Renal cortical epithelial cell (primary cell): ENCODE measurements at regions not wholly inside any gene's neighbourhood (a gene's known extent, or its start where the extent isn't known, plus 50 kb on each side); places are given as distances from the start of the nearest gene placed in this dataset.
"Not testable (repeated sequence)": the region's sequence is repeated elsewhere in the genome, so short reads cannot be mapped to it uniquely, and the experiment has no call there.

ENCODE experiments used
- DNase-seq: peaks from one replicate; pipeline ENCODE4 v3.0.0-alpha.2; 2011; ENCODE audit warnings: low read depth

DNA sequence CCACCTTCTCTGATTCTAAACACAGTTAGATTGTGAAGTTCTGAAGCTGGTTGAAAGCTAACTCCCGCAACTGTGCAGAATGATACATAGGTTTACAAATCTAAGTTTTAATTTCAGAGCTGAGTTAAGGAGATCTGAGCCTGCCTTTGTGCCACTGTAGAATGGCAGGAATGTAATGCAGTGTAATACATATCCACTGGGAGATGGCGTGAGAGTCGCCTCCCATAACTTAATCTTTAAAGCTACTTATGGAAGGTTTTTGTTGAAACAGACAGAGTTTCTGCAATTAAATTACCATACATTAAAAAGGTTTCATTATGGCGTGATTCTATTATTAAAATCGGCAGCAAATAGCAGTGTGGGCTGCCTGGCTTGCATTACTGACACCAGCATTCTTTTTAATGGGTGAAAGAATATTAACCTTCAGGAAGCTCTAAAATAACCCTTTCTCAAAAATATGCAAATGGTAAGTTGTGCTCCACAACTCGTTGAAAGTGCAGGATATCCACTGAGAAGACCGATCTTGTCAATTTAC is 257.4 kb downstream of the OLFM4 start:
- no peak for DNase-seq

DNA sequence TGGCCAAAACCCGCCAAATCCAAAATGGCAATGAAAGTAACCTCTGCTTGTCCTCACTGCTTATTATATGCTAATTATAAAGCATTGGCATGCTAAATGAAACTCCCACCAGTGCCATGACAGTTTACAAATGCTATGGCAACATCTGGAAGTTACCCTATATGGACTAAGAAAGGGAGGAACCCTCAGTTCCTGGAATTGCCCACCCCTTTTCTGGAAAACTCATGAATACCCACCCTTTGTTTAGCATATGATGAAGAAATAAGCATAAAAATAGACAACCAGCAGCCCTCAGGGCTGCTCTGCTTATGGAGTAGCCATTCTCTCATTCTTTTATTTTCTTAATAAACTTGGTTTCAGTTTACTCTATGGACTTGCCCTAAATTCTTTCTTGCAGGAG is 269.8 kb downstream of the OLFM4 start:
- no peak for DNase-seq

DNA sequence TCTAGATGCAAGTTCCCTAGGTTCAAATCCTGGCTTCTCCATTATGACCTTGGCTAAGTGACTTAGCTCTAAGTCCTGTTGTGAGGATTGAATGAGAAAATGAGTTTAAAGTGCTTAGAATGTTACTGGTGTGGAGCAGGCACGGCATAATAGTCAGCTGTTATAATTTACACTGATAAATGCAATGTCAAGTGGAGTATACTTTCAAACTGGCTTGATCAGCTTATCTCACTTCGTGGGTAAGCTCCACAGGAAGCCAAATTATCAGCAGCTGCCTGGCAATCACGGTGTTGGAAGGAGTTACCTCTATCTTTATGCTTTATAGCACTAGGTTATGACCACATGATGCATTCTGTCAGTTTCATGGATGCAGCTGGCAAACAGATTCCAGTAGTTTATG is 272.8 kb downstream of the OLFM4 start:
- no peak for DNase-seq

DNA sequence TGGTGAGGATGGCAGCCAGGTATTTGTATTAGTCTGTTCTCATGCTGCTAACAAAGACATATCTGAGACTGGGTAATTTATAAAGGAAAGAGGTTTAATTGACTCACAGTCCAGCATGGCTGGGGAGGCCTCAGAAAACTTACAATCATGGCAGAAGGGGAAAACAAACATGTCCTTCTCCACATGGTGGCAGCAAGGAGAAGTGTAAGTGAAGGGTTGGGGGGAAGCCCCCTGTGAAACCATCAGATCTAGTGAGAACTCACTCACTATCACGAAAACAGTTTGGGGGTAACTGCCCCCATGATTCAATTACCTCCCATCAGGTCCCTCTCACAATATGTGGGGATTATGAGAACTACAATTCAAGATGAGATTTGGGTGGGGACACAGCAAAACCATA is 276.8 kb downstream of the OLFM4 start:
- not testable (repeated sequence) for DNase-seq

DNA sequence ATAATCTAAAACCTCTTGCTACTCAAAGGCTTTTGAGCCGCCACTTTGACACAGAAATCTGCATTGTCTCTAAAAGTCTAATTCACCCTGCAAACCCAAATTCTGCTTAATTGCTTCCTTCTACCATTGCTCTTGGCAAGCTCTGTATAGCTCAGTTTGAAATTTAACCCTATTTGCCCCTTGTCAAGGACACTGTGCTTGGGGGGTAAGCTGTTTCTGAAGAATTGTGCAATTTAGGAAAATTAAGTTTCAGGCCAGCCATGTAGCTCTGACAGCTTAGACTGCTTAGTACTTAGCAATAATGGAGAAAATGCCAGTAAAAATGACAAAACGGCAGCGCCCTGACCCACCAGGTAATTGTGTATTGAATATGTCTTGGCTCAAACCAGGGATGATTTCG is 282.2 kb downstream of the OLFM4 start:
- no peak for DNase-seq

DNA sequence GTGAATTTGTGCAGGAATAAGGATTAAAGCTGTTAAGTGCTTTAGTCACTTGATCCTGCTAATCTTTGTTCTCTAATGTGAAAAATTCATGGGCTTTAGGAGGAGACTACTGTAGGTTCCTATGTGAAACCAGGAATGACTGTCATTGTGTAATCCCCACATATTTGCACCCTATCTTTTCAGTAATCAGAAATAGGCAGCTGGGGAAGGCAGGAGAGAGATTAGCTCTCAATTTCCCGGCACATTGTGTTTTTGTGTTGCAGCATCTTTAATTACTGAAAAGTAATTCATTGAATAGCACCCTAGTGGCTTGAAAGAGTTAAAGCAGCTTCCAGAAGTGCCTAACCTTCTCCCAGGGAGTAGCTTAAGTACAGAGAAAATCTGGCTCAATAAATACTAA is 282.9 kb downstream of the OLFM4 start:
- DNase-seq: no peak

DNA sequence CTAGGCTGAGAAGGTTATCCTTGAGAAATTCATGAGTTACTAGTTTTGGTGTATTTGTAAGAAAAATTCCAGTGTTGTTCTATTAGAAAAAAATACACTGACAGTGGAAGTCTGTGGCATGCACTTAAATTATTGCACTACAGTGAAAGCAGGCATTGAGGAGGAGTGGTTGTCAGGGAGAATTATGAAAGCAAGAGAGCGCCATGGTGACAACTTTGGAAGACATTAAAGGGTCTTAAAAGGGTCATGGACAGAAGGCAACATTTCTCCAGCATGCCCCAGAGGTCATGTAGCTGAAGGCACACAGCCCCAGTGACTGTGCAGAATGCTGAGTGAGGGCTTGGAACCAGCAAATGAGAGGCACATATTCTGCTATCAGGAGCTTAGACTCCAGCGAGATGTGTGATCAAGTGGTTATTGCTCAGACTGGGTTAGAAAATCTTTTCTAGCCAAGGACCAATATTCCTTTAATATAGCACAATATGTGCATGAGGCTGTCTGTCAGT is 292.7 kb downstream of the OLFM4 start:
- DNase-seq: no peak

DNA sequence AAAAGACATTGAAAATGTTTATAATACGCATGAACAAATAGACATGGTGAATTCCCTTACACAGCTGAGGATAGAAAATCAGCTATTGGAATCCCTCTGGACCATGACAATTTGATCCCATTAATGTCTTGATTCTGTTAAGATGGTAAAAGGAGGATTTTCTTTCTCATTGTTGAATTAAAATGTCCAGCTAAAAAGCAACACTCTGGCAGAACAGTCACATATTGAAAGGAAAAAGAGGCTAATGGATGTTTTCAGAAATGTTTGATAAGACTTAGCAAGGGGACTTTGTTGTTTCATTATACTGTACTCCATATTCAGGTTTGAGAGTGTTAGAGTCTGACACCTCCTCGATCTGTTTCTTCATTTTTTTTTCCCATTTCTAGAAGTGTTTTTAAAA is 296.0 kb downstream of the OLFM4 start:
- DNase-seq: no peak

DNA sequence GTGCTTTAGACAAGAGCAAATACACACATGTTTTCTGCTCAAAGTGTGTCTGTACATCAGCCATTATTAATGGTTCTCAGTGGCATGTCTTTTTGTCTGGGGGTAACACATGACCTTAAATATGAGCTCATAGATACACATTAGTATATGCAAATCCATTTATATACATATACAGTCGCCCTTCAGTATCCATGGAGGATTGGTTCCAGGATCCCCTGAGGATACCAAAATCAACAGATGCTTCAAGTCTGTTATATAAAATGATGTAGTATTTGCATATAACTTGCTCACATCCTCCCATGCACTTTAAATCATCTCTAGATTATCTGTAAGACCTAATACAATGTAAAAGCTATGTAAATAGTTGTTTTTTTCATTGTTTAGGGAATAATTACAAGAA is 298.1 kb downstream of the OLFM4 start:
- no peak for DNase-seq

DNA sequence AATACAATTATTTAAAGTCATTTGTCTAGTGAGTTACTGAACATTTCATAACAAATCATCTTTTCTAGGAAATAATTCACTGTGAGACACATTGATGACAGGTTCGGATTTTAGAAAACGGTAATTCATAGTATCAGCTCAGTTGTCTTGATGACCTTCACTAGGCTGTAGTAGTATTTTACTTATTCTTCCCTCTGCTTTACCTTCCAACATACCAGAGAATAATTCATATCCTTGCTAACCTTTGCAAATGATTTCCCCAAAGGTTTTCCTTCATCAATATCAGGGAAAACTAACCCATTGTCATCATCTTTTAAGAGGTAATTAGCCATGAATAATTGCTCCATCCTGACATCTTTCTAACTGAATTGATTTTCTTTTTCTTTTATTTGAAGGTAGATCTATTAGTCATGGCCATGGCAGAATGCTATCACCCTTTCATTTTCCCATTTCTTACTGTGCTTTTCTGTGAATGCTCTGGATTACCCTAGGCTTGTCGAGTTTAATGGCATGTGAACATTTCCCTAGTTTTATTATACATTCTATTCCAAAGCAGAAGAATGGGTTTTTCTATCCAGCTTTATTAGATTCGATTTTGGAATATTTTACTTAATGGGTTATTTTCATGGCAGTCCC is 299.2 kb downstream of the OLFM4 start:
- DNase-seq: no peak

DNA sequence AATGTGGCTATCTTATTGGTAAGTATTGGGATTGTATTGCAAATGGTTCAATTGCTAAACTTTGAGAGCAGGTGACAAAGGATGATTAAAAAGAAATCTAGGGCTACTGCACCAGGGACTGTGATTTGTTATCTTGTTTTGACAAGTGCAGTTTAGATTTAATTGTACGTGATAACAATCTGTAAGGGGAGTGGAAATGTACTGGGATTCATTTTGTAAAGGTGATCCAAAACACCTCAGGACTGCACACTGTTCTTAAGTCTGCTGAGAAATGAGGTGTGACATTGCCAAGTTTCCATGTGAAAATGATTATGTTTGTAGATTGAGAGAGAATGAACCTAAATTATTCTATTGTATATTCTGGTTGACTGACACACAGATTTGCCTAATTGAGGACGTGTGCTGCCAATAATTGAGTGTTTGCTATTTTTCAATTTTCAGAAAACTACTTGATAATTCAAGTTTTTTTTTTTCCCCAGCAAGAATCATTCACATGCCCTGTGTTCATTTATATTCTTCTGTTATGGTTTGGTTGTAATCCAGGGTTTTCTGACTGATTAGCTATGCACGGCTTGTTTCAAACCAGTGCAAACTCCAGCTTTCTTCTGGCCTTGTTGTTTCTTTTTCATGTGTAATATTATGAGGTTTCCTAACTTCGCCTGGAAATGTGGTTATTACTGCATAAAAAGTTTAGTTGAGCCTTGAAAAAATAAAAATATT is 308.0 kb downstream of the OLFM4 start:
- no peak for DNase-seq

DNA sequence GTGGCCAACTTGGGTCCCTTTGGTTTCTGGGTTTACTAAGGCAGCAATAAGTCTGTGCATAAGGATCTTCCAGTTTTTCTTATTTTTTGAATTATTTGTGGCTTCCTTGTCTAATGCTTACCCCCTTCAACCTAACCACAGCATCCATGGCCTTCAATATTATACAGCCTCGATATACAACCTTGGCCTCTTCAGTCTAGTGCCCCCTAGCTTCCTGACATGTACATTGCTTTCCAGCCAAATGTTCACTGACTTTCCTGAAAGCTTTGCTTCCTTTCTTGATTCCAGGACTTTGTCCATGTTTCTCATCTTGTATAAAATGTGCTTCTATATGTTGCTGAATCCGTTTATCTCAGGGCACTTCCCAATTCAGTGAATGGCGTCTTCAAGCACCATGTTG is 310.1 kb downstream of the OLFM4 start:
- no peak for DNase-seq

DNA sequence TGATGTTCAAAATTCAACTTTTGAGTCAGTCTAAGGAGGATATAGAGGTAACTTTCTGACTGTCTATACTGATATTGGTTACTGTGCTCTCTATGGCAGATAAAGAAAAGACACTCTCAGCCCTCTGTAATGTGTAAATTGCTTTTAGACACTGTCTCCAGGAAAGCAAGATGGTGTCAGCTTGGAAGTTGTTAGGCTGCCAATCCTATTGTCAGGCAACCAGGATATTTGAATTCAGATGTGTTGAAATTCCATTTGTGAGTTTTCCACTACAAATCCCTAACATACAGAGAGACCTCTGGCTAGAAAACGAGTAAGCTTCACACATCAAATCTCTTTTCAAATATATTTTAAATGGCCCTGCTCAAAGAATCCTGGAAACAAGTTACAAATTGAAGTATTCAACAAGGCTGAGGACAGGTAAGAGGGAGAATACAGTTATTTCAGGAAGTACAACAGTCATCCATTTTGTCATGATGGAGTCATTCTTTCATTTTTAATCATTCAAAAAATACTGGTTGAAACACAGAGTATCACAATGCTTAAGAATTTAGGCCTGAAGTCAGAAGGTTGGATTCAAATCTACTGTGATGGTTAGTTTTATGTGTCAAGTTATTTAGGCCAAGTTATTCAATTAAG is 312.0 kb downstream of the OLFM4 start:
- DNase-seq: no peak

DNA sequence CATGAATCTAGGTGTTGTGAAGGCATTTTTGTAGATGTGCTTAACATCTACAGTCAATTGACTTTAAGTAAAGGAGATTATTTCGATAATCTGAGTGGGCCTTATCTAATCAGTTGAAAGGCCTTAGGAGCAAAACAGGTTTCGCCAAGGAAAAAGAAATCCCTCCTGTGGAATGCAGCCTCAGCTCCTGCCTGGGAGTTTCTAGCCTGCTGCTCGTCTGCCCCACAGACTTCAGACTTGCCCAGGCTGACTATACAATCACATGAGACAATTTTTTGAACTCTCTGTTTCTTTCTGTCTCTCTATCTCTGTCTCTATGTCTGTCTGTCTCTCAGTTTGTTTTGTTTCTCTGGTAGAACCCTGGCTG is 312.5 kb downstream of the OLFM4 start:
- no peak for DNase-seq

DNA sequence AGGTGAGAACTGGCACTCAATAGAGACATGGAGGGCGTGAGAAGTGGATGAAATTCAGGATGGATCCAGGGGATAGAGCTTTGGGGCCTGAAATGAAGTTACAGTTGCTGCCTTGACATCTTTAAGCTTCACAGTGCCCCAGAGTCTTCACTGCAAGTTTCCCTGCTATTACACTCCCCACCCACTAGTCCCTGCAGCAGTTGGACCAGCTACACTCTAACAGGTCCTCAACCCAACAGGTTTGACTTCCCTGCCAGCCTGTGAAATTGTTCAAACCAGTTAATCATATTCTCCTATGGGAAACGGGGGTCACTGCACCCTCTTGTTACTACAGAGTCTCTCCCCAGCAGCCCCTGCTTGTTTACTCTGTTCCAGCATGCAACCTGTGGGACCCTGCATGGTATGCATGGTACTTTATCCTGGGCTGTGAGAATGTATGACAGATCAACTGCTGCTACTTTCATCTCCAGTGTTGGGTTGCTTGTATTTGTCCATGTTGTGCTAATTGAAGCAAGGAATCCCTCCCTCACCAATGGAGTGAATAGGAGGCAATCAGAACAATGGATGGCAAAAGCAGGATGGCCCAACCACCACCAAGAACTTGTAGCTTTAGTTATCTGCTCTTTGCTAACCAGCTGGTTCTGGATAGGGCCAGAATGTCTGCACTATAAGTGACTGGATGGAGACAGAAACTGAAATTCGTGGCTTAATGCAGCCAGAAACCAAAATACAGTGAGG is 314.2 kb downstream of the OLFM4 start:
- no peak for DNase-seq

DNA sequence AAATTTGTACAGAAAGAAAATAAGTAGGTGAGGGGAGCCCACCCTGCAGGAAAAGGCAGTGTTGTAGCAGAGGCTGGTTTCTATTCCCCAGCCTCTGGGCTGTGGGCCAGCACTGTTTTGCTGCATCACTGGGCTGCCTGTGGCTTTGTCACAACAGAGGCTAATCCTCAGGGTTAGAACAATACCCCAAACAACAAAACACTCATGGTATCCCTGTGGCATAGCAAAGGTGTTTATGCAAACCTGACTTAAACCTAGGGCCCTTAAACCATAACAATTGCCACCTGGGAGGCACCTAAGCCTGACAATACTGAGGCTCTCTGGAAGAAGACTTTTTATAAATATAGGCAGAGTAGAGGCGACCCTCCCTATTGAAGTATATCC is 314.7 kb downstream of the OLFM4 start:
- DNase-seq: no peak

DNA sequence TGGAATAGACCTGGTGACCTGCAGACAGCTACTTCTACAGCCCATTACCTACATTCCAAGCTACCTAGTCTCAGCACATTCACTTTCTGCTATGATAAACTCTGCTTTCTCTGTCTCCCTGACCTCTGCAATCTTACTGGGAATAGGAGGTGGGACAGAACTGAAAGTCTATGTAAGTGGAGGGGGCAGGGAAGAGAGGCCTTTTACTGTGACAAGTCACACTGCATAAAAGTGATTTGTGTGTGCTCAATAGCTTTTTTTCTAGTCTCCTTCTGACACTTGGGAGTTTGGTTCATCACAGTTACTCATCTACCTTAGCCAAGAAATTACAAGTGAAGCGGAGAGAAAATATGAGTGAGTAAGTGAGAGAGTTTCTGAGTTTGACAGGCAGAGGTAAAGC is 322.4 kb downstream of the OLFM4 start:
- DNase-seq: no peak

DNA sequence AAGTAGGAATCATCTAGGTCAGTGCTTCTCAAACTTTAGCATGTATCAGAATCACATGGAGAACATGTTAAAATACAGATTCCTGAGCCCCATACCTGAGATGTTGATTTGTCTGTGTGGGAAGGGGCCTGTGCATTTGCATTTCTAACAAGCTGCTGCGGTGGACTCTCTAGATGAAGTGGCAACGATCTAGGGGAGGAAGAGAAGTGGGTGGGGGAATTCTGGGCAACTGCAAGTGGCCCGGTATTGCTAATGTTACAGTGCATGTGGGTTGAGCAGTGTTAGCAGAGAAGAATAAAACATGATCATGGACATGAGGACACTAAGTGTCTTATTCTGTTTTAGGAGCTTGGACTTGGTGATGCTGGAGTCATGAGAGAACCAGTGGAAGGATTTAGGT is 329.0 kb downstream of the OLFM4 start:
- no peak for DNase-seq

DNA sequence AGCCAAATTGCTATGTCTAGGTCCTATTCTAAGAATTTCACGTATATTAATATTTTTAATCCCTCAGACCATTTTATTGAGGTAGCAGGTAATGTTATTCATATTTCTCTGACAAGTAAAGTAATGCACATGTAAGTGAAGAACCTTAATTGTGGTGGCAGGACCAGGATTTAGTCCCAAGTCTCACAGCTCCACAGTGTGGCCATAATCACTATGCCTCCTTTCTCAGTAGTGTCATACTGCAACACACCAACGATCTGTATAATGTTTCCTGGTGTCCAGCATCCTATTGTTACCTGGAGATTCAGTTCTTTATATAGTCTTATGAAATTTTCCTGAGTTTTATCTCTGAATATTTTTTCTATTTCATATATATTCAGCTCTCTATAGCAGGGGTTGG is 340.3 kb downstream of the OLFM4 start:
- no peak for DNase-seq

DNA sequence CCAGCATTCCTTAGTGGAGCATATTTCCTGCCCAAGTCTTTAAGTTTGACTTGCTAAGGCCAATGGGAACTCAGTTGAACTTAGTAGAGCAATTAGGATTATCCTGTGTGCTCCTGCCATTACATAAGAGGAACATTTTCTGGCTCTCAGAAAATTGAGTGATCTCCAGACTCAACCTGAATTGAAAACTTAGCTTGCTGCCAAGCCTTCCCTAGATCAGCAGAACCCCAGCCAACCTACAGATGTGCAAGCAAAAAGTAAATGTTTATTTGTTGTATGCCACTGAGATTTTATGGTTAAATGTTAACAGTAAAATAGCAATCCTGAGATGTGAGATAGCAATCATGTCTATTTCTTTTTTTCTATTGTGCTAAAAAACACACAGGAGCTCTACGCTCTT is 350.9 kb downstream of the OLFM4 start:
- DNase-seq: no peak

DNA sequence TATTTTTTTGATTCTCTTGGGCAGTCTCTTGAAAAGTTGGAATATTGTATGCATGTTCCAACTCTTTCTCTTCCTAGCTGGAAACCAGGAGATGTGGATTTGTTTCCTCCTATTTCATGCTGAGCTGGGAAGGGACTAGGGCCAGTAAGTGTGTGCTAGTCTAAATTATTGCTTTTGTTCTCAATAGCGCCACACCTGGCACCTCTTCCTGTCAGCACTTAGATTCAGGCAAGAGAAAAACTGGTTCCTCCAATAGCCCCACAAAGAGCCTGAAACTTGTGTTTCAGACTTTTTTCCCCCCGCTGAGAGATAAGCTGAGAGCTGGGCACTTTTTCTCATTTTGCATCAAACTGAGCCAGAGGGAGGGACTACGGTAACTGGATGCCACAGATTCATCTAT is 353.4 kb downstream of the OLFM4 start:
- DNase-seq: no peak

DNA sequence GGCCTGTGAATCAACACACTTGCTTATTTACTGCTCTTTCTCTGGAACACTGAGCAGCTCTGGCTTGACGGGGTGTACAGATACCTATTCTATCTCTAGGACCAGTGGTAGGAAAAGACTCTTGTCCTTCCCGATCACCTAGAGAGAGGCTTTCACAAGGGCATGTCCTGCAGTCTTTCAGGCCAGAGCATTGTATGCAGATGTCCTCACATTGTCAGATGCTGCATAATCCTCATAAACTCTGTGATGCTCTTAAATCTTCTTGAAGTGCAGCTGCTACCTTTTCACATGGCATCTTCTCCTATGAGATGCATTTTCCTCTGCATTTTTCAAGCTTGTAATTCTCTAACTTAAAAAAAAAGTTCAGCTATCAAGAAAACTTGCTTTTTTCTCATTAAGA is 369.4 kb downstream of the OLFM4 start:
- no peak for DNase-seq
